Uterus (tissue), 2 donors: ENCODE measurements at regions not wholly inside any gene's neighbourhood (a gene's known extent, or its start where the extent isn't known, plus 50 kb on each side); places are given as distances from the start of the nearest gene placed in this dataset.

Source experiments
- POLR2A ChIP-seq, 2 donors: fragments of 450-650 bp; IDR thresholded peaks; one replicate each; pipeline ENCODE4 v1.6.1; 2016; ENCODE audit warnings: antibody characterized with exemption in 2 of 2, mild to moderate bottlenecking in 1 of 2, moderate library complexity in 1 of 2
- TF ChIP-seq, protein P1 (sequence below), 4 experiments: fragments of 200-600 bp in 2 of 4; fragments of 450-650 bp in 2 of 4; sonication (generic) in 2 of 4; IDR thresholded peaks; one replicate each; pipeline ENCODE4 v1.5.1; 2016 to 2019; ENCODE audit warnings: antibody characterized with exemption in 4 of 4, mild to moderate bottlenecking in 2 of 4, moderate library complexity in 1 of 4

- TF ChIP-seq, protein P1, sequence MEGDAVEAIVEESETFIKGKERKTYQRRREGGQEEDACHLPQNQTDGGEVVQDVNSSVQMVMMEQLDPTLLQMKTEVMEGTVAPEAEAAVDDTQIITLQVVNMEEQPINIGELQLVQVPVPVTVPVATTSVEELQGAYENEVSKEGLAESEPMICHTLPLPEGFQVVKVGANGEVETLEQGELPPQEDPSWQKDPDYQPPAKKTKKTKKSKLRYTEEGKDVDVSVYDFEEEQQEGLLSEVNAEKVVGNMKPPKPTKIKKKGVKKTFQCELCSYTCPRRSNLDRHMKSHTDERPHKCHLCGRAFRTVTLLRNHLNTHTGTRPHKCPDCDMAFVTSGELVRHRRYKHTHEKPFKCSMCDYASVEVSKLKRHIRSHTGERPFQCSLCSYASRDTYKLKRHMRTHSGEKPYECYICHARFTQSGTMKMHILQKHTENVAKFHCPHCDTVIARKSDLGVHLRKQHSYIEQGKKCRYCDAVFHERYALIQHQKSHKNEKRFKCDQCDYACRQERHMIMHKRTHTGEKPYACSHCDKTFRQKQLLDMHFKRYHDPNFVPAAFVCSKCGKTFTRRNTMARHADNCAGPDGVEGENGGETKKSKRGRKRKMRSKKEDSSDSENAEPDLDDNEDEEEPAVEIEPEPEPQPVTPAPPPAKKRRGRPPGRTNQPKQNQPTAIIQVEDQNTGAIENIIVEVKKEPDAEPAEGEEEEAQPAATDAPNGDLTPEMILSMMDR (IDR thresholded peaks at IDR 0.05), result no peak
- TF ChIP-seq POLR2A (IDR thresholded peaks at IDR 0.05), result no peak
These were observed 79.0 kb upstream of the LYZL1 start for GRCh38 chr10:29209830-29210229.
